ENCODE measurements at regions not wholly inside any gene's neighbourhood (a gene's known extent, or its start where the extent isn't known, plus 50 kb on each side); places are given as distances from the start of the nearest gene placed in this dataset.

DNA sequence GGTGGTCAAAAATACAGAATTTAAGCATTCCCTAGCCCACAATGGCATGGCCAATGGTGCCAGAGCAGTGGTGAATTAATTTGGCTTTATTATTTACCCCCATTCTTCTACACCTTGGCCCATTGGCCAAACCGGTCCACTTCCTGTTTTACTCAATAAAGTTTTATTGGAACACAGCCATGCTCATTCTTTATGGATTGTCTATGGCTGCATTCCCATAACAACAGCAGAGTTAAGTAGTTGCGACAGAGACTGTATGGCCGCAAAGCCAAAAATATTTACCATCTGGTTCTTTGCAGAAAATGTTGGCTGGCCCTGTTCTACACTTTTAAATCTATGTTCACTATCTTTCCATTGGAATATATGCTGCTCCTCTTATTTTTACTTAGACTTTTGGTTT, 130.3 kb upstream of the CCDC68 start:
- TF ChIP-seq, protein P1, sequence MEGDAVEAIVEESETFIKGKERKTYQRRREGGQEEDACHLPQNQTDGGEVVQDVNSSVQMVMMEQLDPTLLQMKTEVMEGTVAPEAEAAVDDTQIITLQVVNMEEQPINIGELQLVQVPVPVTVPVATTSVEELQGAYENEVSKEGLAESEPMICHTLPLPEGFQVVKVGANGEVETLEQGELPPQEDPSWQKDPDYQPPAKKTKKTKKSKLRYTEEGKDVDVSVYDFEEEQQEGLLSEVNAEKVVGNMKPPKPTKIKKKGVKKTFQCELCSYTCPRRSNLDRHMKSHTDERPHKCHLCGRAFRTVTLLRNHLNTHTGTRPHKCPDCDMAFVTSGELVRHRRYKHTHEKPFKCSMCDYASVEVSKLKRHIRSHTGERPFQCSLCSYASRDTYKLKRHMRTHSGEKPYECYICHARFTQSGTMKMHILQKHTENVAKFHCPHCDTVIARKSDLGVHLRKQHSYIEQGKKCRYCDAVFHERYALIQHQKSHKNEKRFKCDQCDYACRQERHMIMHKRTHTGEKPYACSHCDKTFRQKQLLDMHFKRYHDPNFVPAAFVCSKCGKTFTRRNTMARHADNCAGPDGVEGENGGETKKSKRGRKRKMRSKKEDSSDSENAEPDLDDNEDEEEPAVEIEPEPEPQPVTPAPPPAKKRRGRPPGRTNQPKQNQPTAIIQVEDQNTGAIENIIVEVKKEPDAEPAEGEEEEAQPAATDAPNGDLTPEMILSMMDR (IDR thresholded peaks at IDR 0.05; ENCODE audit: control insufficient read depth, extremely low read depth, insufficient read depth), result no peak
- no peak for DNase-seq (ENCODE audit: low read depth)
- H3K4me3 ChIP-seq (ENCODE audit: low read depth, low read length), result no peak overlapping the region

DNA sequence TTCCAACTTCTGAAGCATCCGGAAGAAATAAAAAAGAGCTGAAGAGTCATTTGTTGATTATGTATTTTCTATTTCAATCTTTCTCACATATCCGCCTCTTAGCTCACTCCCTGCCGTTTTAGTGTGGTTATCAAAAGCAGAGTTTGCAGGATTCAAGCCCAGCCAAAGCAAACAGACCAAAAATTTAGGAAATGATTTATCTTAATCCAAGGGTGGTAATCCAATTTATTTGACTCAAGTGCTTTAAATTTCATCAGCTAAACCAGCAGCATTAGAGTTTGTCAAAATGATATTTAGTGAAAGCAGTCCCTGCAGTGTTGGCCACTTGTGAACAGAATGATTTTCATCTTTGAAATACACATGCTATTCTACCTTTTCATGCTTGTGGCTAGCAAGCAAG, 129.3 kb upstream of the CCDC68 start:
- no peak overlapping the region for H3K4me3 ChIP-seq (ENCODE audit: low read depth, low read length)
- no peak for DNase-seq (ENCODE audit: low read depth)
- TF ChIP-seq, protein P1 (IDR thresholded peaks at IDR 0.05; ENCODE audit: control insufficient read depth, extremely low read depth, insufficient read depth), result no peak

DNA sequence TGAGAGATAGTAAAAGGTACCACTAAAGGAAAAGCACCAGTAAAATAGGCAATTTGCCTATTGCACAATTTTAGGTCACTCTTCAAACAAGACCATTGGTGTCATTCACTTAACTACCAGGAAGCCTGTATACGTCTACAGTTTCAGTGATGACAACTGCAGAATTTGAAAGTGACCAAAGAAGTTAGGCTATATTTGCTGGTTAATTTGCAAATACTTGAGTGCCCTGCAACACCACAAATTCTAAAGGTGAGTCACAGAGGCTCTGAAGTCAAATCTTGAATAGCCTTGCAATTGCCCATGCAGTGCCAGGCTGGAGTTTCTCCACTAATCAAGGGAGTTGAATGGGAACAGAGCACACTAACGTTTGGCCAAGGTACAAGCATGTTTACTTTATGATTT, 128.7 kb upstream of the CCDC68 start:
- no peak overlapping the region for H3K4me3 ChIP-seq (ENCODE audit: low read depth, low read length)
- TF ChIP-seq, protein P1 (IDR thresholded peaks at IDR 0.05; ENCODE audit: control insufficient read depth, extremely low read depth, insufficient read depth), result no peak
- DNase-seq (ENCODE audit: low read depth), result peak; percentile 61

DNA sequence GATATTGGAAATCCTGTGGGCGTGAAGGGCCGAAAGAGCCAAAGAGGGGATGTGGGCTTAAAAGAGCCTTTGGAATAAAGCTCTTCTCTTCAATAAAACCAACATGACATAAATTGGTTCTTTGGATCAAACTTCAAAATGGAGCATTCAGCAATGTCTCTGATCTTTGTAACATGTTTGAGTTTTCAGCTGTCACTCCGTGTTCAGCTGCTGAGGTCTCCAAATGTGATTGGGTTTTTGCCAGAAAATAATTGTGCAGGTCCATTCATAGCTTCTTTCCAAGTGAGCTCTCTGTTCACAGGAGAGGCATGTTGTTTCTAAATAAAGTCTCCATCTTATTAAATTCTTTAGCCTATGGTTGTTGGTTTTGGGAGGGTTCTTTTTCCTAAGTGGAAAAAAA, 127.6 kb upstream of the CCDC68 start:
- TF ChIP-seq, protein P1 (IDR thresholded peaks at IDR 0.05; ENCODE audit: control insufficient read depth, extremely low read depth, insufficient read depth), result no peak
- no peak for DNase-seq (ENCODE audit: low read depth)
- no peak overlapping the region for H3K4me3 ChIP-seq (ENCODE audit: low read depth, low read length)

DNA sequence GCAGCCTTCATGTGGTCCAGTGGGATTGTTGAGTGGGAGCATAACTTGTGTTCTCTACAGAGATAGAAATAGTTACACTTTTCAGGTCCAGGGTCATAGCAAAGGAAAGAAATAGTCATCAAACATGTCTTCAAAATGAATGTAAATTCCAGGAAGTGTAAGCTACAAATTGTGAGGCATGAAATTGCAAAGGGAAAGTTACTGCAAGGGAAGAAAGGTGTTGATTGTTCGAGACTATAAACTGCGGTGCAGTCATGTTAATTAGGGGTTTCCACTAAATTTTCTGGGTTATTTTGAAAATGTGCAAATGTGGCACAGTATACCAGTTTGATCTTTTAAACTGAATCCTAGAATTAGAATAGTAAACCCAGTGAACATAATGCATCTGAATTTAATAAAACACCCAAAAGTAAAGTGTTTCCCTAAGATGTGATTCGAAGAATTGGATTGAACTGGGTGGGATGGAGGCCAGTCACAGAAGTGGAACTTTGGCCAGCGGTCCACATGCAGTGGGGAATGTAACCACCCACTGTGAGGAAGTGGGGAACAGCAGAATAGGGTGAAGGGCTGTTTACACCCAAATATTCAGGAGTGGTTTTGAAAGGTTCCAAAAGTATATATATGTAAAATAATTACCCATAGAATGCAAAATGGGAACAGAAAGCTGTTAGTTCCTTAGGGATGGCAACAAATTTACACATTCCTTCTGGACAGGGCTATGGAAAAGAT, 126.5 kb upstream of the CCDC68 start:
- TF ChIP-seq, protein P1 (IDR thresholded peaks at IDR 0.05; ENCODE audit: control insufficient read depth, extremely low read depth, insufficient read depth), result no peak
- no peak for DNase-seq (ENCODE audit: low read depth)
- no peak overlapping the region for H3K4me3 ChIP-seq (ENCODE audit: low read depth, low read length)

DNA sequence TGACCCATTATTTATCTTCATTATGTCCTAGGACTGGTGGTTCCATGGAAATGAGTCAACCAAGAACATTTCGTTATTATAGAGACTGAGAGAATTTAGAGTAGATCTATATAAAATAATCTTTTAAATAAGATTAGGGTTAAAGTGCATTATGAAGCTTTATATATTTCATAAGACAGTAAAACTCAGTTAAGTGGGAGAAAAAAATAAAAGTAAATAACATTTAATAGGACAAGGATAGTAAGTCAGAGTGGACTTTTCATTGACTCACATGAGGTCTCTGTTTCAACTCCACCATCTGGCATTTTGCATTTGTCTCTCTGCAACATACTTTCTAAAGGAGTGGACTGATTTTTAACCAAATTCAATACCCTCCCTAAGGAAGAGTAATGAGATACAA, 125.3 kb upstream of the CCDC68 start:
- no peak for DNase-seq (ENCODE audit: low read depth)
- TF ChIP-seq, protein P1 (IDR thresholded peaks at IDR 0.05; ENCODE audit: control insufficient read depth, extremely low read depth, insufficient read depth), result no peak
- H3K4me3 ChIP-seq (ENCODE audit: low read depth, low read length), result no peak overlapping the region

DNA sequence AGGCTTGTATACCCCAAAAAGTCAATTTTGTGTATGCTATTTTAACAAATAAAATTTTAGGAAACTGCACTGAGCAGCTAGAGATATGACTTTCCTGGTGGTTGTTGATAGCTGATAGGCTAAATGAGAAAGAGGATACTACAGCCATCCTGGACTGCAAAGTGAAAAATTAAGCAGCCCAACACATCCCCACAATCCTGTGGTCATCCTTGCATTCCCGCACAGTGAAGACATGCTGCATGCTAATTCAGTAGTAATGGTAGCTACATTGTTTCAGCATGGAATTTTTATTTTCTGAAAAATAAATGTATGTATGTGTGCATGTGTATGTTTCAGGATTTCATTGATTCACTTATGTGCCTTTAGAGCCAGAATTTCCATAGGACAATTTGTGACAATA, 124.2 kb upstream of the CCDC68 start:
- no peak overlapping the region for H3K4me3 ChIP-seq (ENCODE audit: low read depth, low read length)
- DNase-seq (ENCODE audit: low read depth), result no peak

More for the DNA sequence above, 124.2 kb upstream of the CCDC68 start:
- TF ChIP-seq, protein P1 (IDR thresholded peaks at IDR 0.05; ENCODE audit: control insufficient read depth, extremely low read depth, insufficient read depth), result no peak
